SK-N-SH treated with all-trans-retinoic acid at 6 μM for 48 hours (cell line): ENCODE measurements at regions not wholly inside any gene's neighbourhood (a gene's known extent, or its start where the extent isn't known, plus 50 kb on each side); places are given as distances from the start of the nearest gene placed in this dataset.

Experiments used
- CREB5 ChIP-seq: fragments of 250-450 bp; sonication (Bioruptor Pico); IDR thresholded peaks from 2 replicates; pipeline ENCODE4 v1.5.1; 2020; ENCODE audit warnings: low read depth, mild to moderate bottlenecking, moderate library complexity
- GLIS3 ChIP-seq: fragments of 250-450 bp; sonication (Bioruptor Pico); IDR thresholded peaks from 2 replicates; pipeline ENCODE4 v1.5.0; 2020; ENCODE audit warnings: mild to moderate bottlenecking, moderate library complexity

- TF ChIP-seq CREB5 (CRISPR knock-in tag) (no peak), GLIS3 (CRISPR knock-in tag) (no peak)
Measured at GRCh38 chr10:131746241-131746711, 154.5 kb upstream of the PPP2R2D start.
